Cardiac fibroblast (primary cell): ENCODE measurements at regions not wholly inside any gene's neighbourhood (a gene's known extent, or its start where the extent isn't known, plus 50 kb on each side); places are given as distances from the start of the nearest gene placed in this dataset.

Experiments used
- DNase-seq, 2 donors: peaks; one replicate each; pipeline versions ENCODE4 v3.0.0 to v3.0.0-alpha.2; 2010; ENCODE audit warnings: low read depth in 2 of 2
- H3K4me3 ChIP-seq, 2 donors: replicated peaks in 1 of 2; 1 replicate in 1 of 2; 2 replicates in 1 of 2; pipeline ENCODE4 v1.5.1; 2011; ENCODE audit warnings: low read depth in 2 of 2, low read length in 2 of 2, mild to moderate bottlenecking in 2 of 2, moderate library complexity in 1 of 2
- CTCF ChIP-seq: IDR thresholded peaks from one replicate; pipeline ENCODE4 v1.5.1; 2011; ENCODE audit warnings: low read depth, mild to moderate bottlenecking, low read length, inconsistent platforms

DNA sequence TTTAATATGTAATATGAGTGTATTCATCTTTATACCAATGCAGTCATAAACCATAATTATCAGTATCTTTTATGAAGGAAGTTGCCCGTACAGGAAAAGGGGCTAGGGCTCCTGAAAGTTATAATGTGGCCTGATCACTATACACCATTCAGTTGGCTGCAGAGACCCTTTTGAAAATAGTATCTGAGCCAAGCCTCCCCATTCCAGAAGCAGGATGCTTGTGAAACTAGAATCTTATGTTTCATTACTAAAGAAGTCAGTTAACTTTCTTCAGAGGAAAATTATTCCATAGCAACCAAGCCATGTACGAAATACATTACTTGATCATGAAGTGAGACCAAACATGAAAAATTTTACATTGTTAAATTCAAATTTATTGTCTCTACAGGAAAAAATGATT, 251.5 kb upstream of the TCF21 start:
- H3K4me3 ChIP-seq = no peak overlapping the region
- no peak for DNase-seq
- TF ChIP-seq CTCF = no peak

DNA sequence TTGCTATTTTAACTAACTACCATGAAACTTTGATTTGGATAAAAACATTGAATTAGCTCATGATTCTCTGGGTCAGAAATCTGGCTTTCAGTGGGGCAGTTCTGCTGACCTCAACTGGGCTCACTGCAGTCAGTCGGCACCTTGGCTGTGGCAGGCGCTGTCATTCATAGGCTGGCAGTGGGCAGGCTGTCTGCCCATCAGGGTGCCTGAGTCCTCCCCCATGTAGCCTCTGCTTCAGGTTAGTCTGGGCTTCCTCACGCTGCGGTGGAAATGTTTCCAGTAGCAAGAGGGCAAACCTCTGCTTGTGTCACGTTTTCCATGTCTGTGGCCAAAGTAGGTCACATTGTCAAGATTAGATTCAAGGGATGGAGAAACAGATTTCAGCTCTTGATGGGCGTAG, 251.0 kb upstream of the TCF21 start:
- no peak for DNase-seq
- H3K4me3 ChIP-seq = no peak overlapping the region
- TF ChIP-seq CTCF = no peak

DNA sequence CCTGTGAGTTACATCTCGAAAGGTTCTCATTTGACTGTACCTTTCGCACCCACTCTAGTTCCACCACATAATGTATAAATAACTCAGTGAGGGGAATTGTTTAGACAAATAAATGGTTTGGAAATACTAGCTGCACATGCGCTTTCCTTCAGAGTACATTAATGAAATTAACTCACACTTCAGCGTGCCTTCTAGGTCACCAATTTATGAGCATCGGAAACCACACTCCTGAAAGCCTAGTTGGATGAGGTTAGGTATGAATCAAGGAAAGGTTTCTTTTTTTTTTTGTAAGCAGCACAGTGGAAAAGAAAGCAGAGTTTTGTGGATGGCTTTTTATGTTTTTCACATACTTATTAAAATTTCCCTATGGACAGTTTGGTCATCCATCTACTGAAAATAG, 247.8 kb upstream of the TCF21 start:
- DNase-seq = no peak
- no peak for TF ChIP-seq CTCF
- H3K4me3 ChIP-seq = no peak overlapping the region

DNA sequence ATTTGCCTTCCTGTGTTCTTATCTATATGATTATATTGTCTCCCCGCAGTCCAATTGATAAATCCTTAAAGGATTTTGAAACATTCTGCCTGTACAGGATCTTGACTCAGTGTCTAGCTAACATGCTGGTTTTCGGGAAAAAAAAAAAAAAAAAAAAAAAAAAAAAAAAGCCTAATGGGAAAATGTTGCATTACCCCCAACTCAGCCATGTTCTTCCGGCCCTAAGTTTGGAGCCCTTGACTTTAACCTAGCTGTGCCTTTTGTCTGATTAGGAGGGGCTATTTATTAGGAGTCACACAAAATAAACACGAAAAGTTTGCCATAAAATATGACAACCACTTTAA, 244.4 kb upstream of the TCF21 start:
- TF ChIP-seq CTCF = no peak
- no peak overlapping the region for H3K4me3 ChIP-seq
- DNase-seq = peak in 1 of 2 donors; percentile 21

GRCh38 chr6:133644892-133645619, 243.9 kb upstream of the TCF21 start:
- no peak overlapping the region for H3K4me3 ChIP-seq
- TF ChIP-seq CTCF = no peak
- peak; percentile 22 to 77 for DNase-seq

DNA sequence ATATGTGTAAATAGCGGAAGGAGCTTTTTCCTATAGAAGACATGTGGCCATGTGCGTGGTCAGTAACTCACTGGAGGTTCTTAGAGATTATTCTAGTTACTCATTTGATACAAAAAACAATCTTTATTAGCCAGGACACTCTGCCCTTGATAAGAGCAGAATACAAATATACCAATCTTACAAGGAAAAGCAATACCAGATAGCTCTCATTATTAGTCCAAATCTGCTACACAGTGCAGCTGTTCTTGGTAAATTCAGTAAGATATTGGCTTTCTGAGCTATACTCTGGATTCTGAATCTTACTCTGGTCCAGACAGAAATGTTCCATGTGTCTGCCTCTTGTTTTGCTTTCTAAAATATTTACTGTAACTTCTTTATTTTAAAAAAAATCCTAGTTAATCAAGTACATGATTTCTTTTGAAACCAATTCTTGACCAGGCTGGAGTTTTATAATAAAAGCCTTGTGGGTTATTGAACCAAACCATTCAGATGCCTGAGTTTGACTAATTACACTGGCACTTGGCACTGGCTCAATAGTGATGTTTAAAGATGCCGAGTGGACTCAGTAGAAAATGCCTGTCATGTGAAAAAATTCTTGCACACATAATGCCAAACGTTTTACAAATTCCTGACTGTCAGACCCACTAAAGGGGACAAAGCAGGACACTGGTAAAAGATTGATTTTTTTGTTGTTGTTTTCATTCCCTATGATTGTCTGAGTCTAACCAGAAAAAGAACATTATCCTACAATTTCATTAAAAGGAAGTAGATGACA, 242.8 kb upstream of the TCF21 start:
- TF ChIP-seq CTCF = no peak
- H3K4me3 ChIP-seq = no peak overlapping the region
- peak; percentile 58 to 86 for DNase-seq
